Naive thymus-derived CD4-positive, alpha-beta T cell (primary cell): ENCODE measurements at regions not wholly inside any gene's neighbourhood (a gene's known extent, or its start where the extent isn't known, plus 50 kb on each side); places are given as distances from the start of the nearest gene placed in this dataset.
A peak's percentile ranks its signal among the peaks of the same experiment; 100 is the strongest.
"Not testable (repeated sequence)": the region's sequence is repeated elsewhere in the genome, so short reads cannot be mapped to it uniquely, and the experiment has no call there.

Experiments used
- ATAC-seq: fragments of 150-1000 bp; cut with Tn5 transposase; 2 replicates; pipeline ENCODE4 v1.10.0; 2021; ENCODE audit warnings: mild to moderate bottlenecking, moderate library complexity
- CTCF ChIA-PET: fragments of 350-600 bp; sonication (Branson Sonifier 250); formaldehyde crosslinking; loops from one replicate; lab custom pipeline; 2021; ENCODE audit warnings: antibody characterized with exemption; lab: Charles Lee
- POLR2A ChIA-PET: fragments of 350-600 bp; sonication (Branson Sonifier 250); formaldehyde crosslinking; loops from one replicate; lab custom pipeline; 2021; ENCODE audit warnings: antibody characterized with exemption, inconsistent platforms; lab: Charles Lee
- DNase-seq, 9 donors: peaks; one replicate each; pipeline versions ENCODE4 v3.0.0 to v3.0.0-alpha.2; 2020 to 2022; ENCODE audit warnings: mixed read lengths in 1 of 9
- H3K27ac ChIP-seq: one replicate; pipeline ENCODE4 v1.7.0; 2013; ENCODE audit warnings: mild to moderate bottlenecking, low read depth, low read length, moderate library complexity
- H3K27me3 ChIP-seq, 2 donors: one replicate each; pipeline ENCODE4 v1.7.0; 2013; ENCODE audit warnings: low read length in 2 of 2, mild to moderate bottlenecking in 2 of 2, moderate library complexity in 2 of 2; ENCODE audit not compliant: control insufficient read depth in 2 of 2, insufficient read depth in 2 of 2
- H3K36me3 ChIP-seq, 3 experiments: 1 replicate in 2 of 3; 2 replicates in 1 of 3; pipeline ENCODE4 v1.7.0; 2013; ENCODE audit warnings: low read length in 3 of 3, mild to moderate bottlenecking in 3 of 3, moderate library complexity in 1 of 3; ENCODE audit not compliant: insufficient read depth in 3 of 3, control insufficient read depth in 2 of 3
- H3K4me1 ChIP-seq, 2 donors: one replicate each; pipeline ENCODE4 v1.7.0; 2013; ENCODE audit warnings: low read length in 2 of 2, mild to moderate bottlenecking in 2 of 2, moderate library complexity in 1 of 2; ENCODE audit not compliant: control insufficient read depth in 2 of 2, insufficient read depth in 2 of 2
- H3K4me3 ChIP-seq: 2 replicates; pipeline ENCODE4 v1.7.0; 2013; ENCODE audit warnings: mild to moderate bottlenecking, low read length
- H3K9me3 ChIP-seq, 3 experiments: 1 replicate in 2 of 3; 2 replicates in 1 of 3; pipeline ENCODE4 v1.7.0; 2013; ENCODE audit warnings: low read length in 3 of 3; ENCODE audit not compliant: control insufficient read depth in 2 of 3
- H3K27ac Mint-ChIP-seq, 9 donors: one replicate each; pipeline ENCODE4 v1.8.0; 2020 to 2022; ENCODE audit warnings: mixed read lengths in 9 of 9, mild to moderate bottlenecking in 8 of 9, moderate library complexity in 5 of 9, inconsistent platforms in 2 of 9
- H3K27me3 Mint-ChIP-seq, 5 donors: one replicate each; pipeline ENCODE4 v1.8.0; 2021 to 2022; ENCODE audit warnings: mixed read lengths in 5 of 5, mild to moderate bottlenecking in 1 of 5
- H3K36me3 Mint-ChIP-seq, 5 donors: one replicate each; pipeline ENCODE4 v1.8.0; 2020 to 2022; ENCODE audit warnings: mixed read lengths in 5 of 5, mild to moderate bottlenecking in 3 of 5, inconsistent platforms in 1 of 5
- H3K4me1 Mint-ChIP-seq, 7 donors: one replicate each; pipeline ENCODE4 v1.8.0; 2020 to 2022; ENCODE audit warnings: mixed read lengths in 7 of 7, mild to moderate bottlenecking in 3 of 7, inconsistent platforms in 1 of 7
- H3K4me3 Mint-ChIP-seq, 10 donors: one replicate each; pipeline ENCODE4 v1.8.0; 2020 to 2022; ENCODE audit warnings: mild to moderate bottlenecking in 10 of 10, mixed read lengths in 10 of 10, moderate library complexity in 6 of 10, inconsistent platforms in 2 of 10
- H3K9me3 Mint-ChIP-seq, 11 donors: one replicate each; pipeline ENCODE4 v1.8.0; 2020 to 2022; ENCODE audit warnings: mixed read lengths in 11 of 11, mild to moderate bottlenecking in 4 of 11, inconsistent platforms in 1 of 11, moderate library complexity in 1 of 11
- intact Hi-C, 2 donors: fragments of 100-400 bp; cut with micrococcal nuclease; formaldehyde crosslinking; loops; one replicate each; pipeline ENCODE4 v1.15.1; 2023

GRCh38 chr17:62140836-62141235 lies 75.8 kb upstream of the MED13 start:
- no peak overlapping the region for H3K27ac Mint-ChIP-seq

GRCh38 chr17:62140376-62140775 lies 75.3 kb upstream of the MED13 start:
- H3K27ac ChIP-seq = no peak overlapping the region
- no peaks in the 10 kb centered on the region for H3K9me3 ChIP-seq
- CTCF ChIA-PET = no interaction called here
- H3K4me1 ChIP-seq = no peaks in the 10 kb centered on the region
- DNase-seq (no peak), ATAC-seq (no peak)
- H3K27me3 ChIP-seq = no peaks in the 10 kb centered on the region
- POLR2A ChIA-PET = no interaction called here
- Mint-ChIP-seq H3K36me3 (peaks cover 0 to 4% (median 0%) of the 10 kb centered on the region in 5 donors), H3K27me3 (peaks cover 28 to 51% (median 37%) of the 10 kb centered on the region in 5 donors), H3K27ac (no peak overlapping the region), H3K4me3 (peak overlapping the region in 4 of 10 donors; percentile 10 to 32 (median 18)), H3K9me3 (peaks cover 0 to 5% (median 0%) of the 10 kb centered on the region in 11 donors), H3K4me1 (peaks cover 0 to 17% (median 4%) of the 10 kb centered on the region in 7 donors)
- H3K4me3 ChIP-seq = no peak overlapping the region
- intact Hi-C loops = no loop called here
- H3K36me3 ChIP-seq = no peaks in the 10 kb centered on the region

More at GRCh38 chr17:62140836-62141235, 75.8 kb upstream of the MED13 start:
- no peaks in the 10 kb centered on the region for H3K9me3 ChIP-seq
- H3K4me3 ChIP-seq = no peak overlapping the region
- Mint-ChIP-seq H3K27me3 (peaks cover 25 to 51% (median 33%) of the 10 kb centered on the region in 5 donors), H3K4me3 (peak overlapping the region in 5 of 10 donors; percentile 4 to 32 (median 14)), H3K4me1 (peaks cover 0 to 17% (median 4%) of the 10 kb centered on the region in 7 donors), H3K9me3 (peaks cover 0 to 5% (median 0%) of the 10 kb centered on the region in 11 donors), H3K36me3 (peaks cover 0 to 4% (median 0%) of the 10 kb centered on the region in 5 donors)
- DNase-seq = no peak
- no peaks in the 10 kb centered on the region for H3K36me3 ChIP-seq
- no peak for ATAC-seq
- CTCF ChIA-PET = no interaction called here
- POLR2A ChIA-PET = no interaction called here
- H3K4me1 ChIP-seq = no peaks in the 10 kb centered on the region
- intact Hi-C loops = no loop called here
- no peak overlapping the region for H3K27ac ChIP-seq
- no peaks in the 10 kb centered on the region for H3K27me3 ChIP-seq

- POLR2A ChIA-PET, H3K9me3 ChIP-seq, ATAC-seq, H3K27ac Mint-ChIP-seq, DNase-seq, H3K36me3 Mint-ChIP-seq, H3K4me3 ChIP-seq, H3K36me3 ChIP-seq, intact Hi-C loops, H3K27ac ChIP-seq, H3K27me3 ChIP-seq, H3K9me3 Mint-ChIP-seq, CTCF ChIA-PET, H3K4me1 ChIP-seq: not testable (repeated sequence)
- Mint-ChIP-seq H3K27me3 (peaks cover 27 to 51% (median 33%) of the 10 kb centered on the region in 5 donors), H3K4me1 (peaks cover 0 to 17% (median 4%) of the 10 kb centered on the region in 7 donors), H3K4me3 (peak overlapping the region in 3 of 10 donors; percentile 29 to 74 (median 50))
Observed at GRCh38 chr17:62139690-62140354, 74.7 kb upstream of the MED13 start.

GRCh38 chr17:62139141-62139540 lies 74.1 kb upstream of the MED13 start:
- peak overlapping the region in 4 of 10 donors; percentile 19 to 74 (median 50) for H3K4me3 Mint-ChIP-seq
- H3K36me3 Mint-ChIP-seq = peaks cover 0 to 4% (median 0%) of the 10 kb centered on the region in 5 donors

GRCh38 chr17:62138676-62139121 lies 73.6 kb upstream of the MED13 start:
- H3K36me3 Mint-ChIP-seq, H3K4me1 ChIP-seq, POLR2A ChIA-PET, H3K9me3 Mint-ChIP-seq, H3K9me3 ChIP-seq, H3K4me3 ChIP-seq, H3K27me3 ChIP-seq, H3K27ac ChIP-seq, intact Hi-C loops, H3K36me3 ChIP-seq, ATAC-seq, CTCF ChIA-PET, H3K27ac Mint-ChIP-seq: not testable (repeated sequence)
- peaks cover 28 to 51% (median 33%) of the 10 kb centered on the region in 5 donors for H3K27me3 Mint-ChIP-seq
- peaks cover 0 to 17% (median 4%) of the 10 kb centered on the region in 7 donors for H3K4me1 Mint-ChIP-seq
- H3K4me3 Mint-ChIP-seq = peak overlapping the region in 4 of 10 donors; percentile 19 to 74 (median 52)
- peak in 1 of 9 donors; percentile 1 for DNase-seq

More at GRCh38 chr17:62139141-62139540, 74.1 kb upstream of the MED13 start:
- Histone ChIP-seq H3K4me3 (no peak overlapping the region), H3K36me3 (no peaks in the 10 kb centered on the region), H3K27me3 (no peaks in the 10 kb centered on the region), H3K4me1 (no peaks in the 10 kb centered on the region), H3K27ac (no peak overlapping the region), H3K9me3 (no peaks in the 10 kb centered on the region)
- Mint-ChIP-seq H3K9me3 (peaks cover 0 to 5% (median 0%) of the 10 kb centered on the region in 11 donors), H3K27ac (no peak overlapping the region), H3K4me1 (peaks cover 0 to 17% (median 4%) of the 10 kb centered on the region in 7 donors), H3K27me3 (peaks cover 27 to 51% (median 33%) of the 10 kb centered on the region in 5 donors)
- no peak for DNase-seq
- CTCF ChIA-PET = no interaction called here
- ATAC-seq = no peak
- POLR2A ChIA-PET = no interaction called here
- intact Hi-C loops = no loop called here

GRCh38 chr17:62137734-62138624 lies 72.9 kb upstream of the MED13 start:
- H3K4me1 ChIP-seq, H3K36me3 Mint-ChIP-seq, CTCF ChIA-PET, intact Hi-C loops, H3K27ac Mint-ChIP-seq, H3K9me3 Mint-ChIP-seq, H3K4me3 ChIP-seq, H3K27me3 ChIP-seq, ATAC-seq, DNase-seq, H3K27ac ChIP-seq, H3K36me3 ChIP-seq, POLR2A ChIA-PET, H3K9me3 ChIP-seq: not testable (repeated sequence)
- Mint-ChIP-seq H3K4me1 (peaks cover 0 to 17% (median 4%) of the 10 kb centered on the region in 7 donors), H3K27me3 (peaks cover 25 to 51% (median 37%) of the 10 kb centered on the region in 5 donors), H3K4me3 (peak overlapping the region in 4 of 10 donors; percentile 19 to 74 (median 52))
